DND-41 (cell line): ENCODE measurements at regions not wholly inside any gene's neighbourhood (a gene's known extent, or its start where the extent isn't known, plus 50 kb on each side); places are given as distances from the start of the nearest gene placed in this dataset.

Experiments
- ATAC-seq: fragments of 200-7000 bp; cut with Tn5 transposase; 3 replicates; pipeline ENCODE4 v1.9.1; 2021; ENCODE audit warnings: low read depth; ENCODE audit not compliant: insufficient read depth
- DNase-seq: peaks from one replicate; pipeline ENCODE4 v3.0.0-alpha.2; 2020
- H2AFZ ChIP-seq: 2 replicates; pipeline ENCODE4 v1.6.0; 2012; ENCODE audit warnings: low read depth, low read length
- H3K27ac ChIP-seq: 2 replicates; pipeline ENCODE4 v1.5.1; 2012; ENCODE audit warnings: low read length, inconsistent platforms
- H3K27me3 ChIP-seq: fragments of 200-600 bp; sonication (generic); 2 replicates; pipeline ENCODE4 v1.6.0; 2012; ENCODE audit warnings: low read length, mild to moderate bottlenecking, inconsistent platforms; ENCODE audit not compliant: insufficient read depth, poor library complexity
- H3K36me3 ChIP-seq: 2 replicates; pipeline ENCODE4 v1.5.1; 2012; ENCODE audit warnings: low read length, inconsistent platforms; ENCODE audit not compliant: insufficient read depth
- H3K4me1 ChIP-seq: 2 replicates; pipeline ENCODE4 v1.5.1; 2012; ENCODE audit warnings: mild to moderate bottlenecking, low read length; ENCODE audit not compliant: insufficient read depth
- H3K4me2 ChIP-seq: 2 replicates; pipeline ENCODE4 v1.6.0; 2012; ENCODE audit warnings: mild to moderate bottlenecking, moderate library complexity, low read length, inconsistent platforms; ENCODE audit not compliant: insufficient read depth
- H3K4me3 ChIP-seq, 2 experiments: fragments of 200-600 bp in 1 of 2; shearing (Covaris generic) in 1 of 2; 2 replicates each; pipeline ENCODE4 v1.5.1; 2012 to 2016; ENCODE audit warnings: inconsistent platforms in 2 of 2, low read length in 2 of 2, mild to moderate bottlenecking in 2 of 2, low read depth in 1 of 2, moderate library complexity in 1 of 2
- H3K79me2 ChIP-seq: 2 replicates; pipeline ENCODE4 v1.6.0; 2012; ENCODE audit warnings: low read length, inconsistent platforms; ENCODE audit not compliant: insufficient read depth
- H3K9ac ChIP-seq: 2 replicates; pipeline ENCODE4 v1.6.0; 2012; ENCODE audit warnings: low read depth, mild to moderate bottlenecking, inconsistent platforms, low read length, moderate library complexity
- H3K9me3 ChIP-seq: 2 replicates; pipeline ENCODE4 v1.5.1; 2012; ENCODE audit warnings: low read length, moderate library complexity, mild to moderate bottlenecking, inconsistent platforms; ENCODE audit not compliant: insufficient read depth, severe bottlenecking
- H4K20me1 ChIP-seq: 2 replicates; pipeline ENCODE4 v1.6.0; 2012; ENCODE audit warnings: low read length; ENCODE audit not compliant: insufficient read depth
- CTCF ChIP-seq: IDR thresholded peaks from 2 replicates; pipeline ENCODE4 v1.5.1; 2012; ENCODE audit warnings: borderline replicate concordance, low read length, moderate library complexity, mild to moderate bottlenecking; ENCODE audit not compliant: poor library complexity, severe bottlenecking; ENCODE audit errors: extremely low read depth
- EZH2 ChIP-seq: IDR thresholded peaks from 3 replicates; pipeline ENCODE4 v1.6.1; 2012; ENCODE audit warnings: borderline replicate concordance, low read depth, mild to moderate bottlenecking, moderate library complexity, low read length, inconsistent platforms; ENCODE audit not compliant: severe bottlenecking

- Histone ChIP-seq H3K4me2 (no peak overlapping the region), H3K27ac (no peak overlapping the region), H2AFZ (no peak overlapping the region), H3K4me1 (no peaks in the 10 kb centered on the region), H3K9ac (no peak overlapping the region), H3K79me2 (no peaks in the 10 kb centered on the region), H3K36me3 (no peaks in the 10 kb centered on the region), H4K20me1 (no peaks in the 10 kb centered on the region), H3K27me3 (no peaks in the 10 kb centered on the region), H3K4me3 (no peak overlapping the region), H3K9me3 (no peaks in the 10 kb centered on the region)
- no peak for DNase-seq
- no peak for ATAC-seq
- TF ChIP-seq EZH2 (no peak), CTCF (no peak)
Measured at GRCh38 chr2:220057391-220057790, 430.0 kb downstream of the SLC4A3 start.

- no peaks in the 10 kb centered on the region for H4K20me1 ChIP-seq
- no peak overlapping the region for H3K4me3 ChIP-seq
- TF ChIP-seq EZH2 (no peak), CTCF (no peak)
- H3K27me3 ChIP-seq: no peaks in the 10 kb centered on the region
- no peak overlapping the region for H3K9ac ChIP-seq
- H3K36me3 ChIP-seq: no peaks in the 10 kb centered on the region
- no peaks in the 10 kb centered on the region for H3K4me1 ChIP-seq
- no peaks in the 10 kb centered on the region for H3K79me2 ChIP-seq
- no peaks in the 10 kb centered on the region for H3K9me3 ChIP-seq
- no peak overlapping the region for H2AFZ ChIP-seq
- H3K4me2 ChIP-seq: no peak overlapping the region
- H3K27ac ChIP-seq: no peak overlapping the region
- ATAC-seq (no peak), DNase-seq (no peak)
Measured at GRCh38 chr2:220057916-220058315, 430.5 kb downstream of the SLC4A3 start.

GRCh38 chr2:220064111-220065030, 436.9 kb downstream of the SLC4A3 start:
- no peak for ATAC-seq
- H3K9ac ChIP-seq: no peak overlapping the region
- H3K36me3 ChIP-seq: no peaks in the 10 kb centered on the region
- DNase-seq: no peak
- no peak overlapping the region for H3K4me2 ChIP-seq
- no peaks in the 10 kb centered on the region for H4K20me1 ChIP-seq
- no peak overlapping the region for H2AFZ ChIP-seq
- no peaks in the 10 kb centered on the region for H3K4me1 ChIP-seq
- H3K4me3 ChIP-seq: no peak overlapping the region
- H3K27ac ChIP-seq: no peak overlapping the region
- H3K9me3 ChIP-seq: no peaks in the 10 kb centered on the region
- TF ChIP-seq CTCF: no peak
- TF ChIP-seq EZH2: no peak
- H3K79me2 ChIP-seq: no peaks in the 10 kb centered on the region
- H3K27me3 ChIP-seq: no peaks in the 10 kb centered on the region

GRCh38 chr2:220065581-220065980, 438.2 kb downstream of the SLC4A3 start:
- no peak overlapping the region for H3K27ac ChIP-seq
- no peak for DNase-seq
- no peak overlapping the region for H2AFZ ChIP-seq
- H3K9me3 ChIP-seq: no peaks in the 10 kb centered on the region
- H3K27me3 ChIP-seq: no peaks in the 10 kb centered on the region
- H3K4me3 ChIP-seq: no peak overlapping the region
- ATAC-seq: no peak
- H3K9ac ChIP-seq: no peak overlapping the region
- no peak for TF ChIP-seq CTCF
- no peak for TF ChIP-seq EZH2
- no peaks in the 10 kb centered on the region for H4K20me1 ChIP-seq
- H3K4me1 ChIP-seq: no peaks in the 10 kb centered on the region
- H3K4me2 ChIP-seq: no peak overlapping the region
- no peaks in the 10 kb centered on the region for H3K79me2 ChIP-seq
- no peaks in the 10 kb centered on the region for H3K36me3 ChIP-seq
